Stimulated activated CD4-positive, alpha-beta T cell treated with anti-CD3 and anti-CD28 coated beads, Interleukin-12 subunit alpha, Interleukin-12 subunit beta, amount 100 ng/mL, for 48 hours (primary cell): ENCODE measurements at regions not wholly inside any gene's neighbourhood (a gene's known extent, or its start where the extent isn't known, plus 50 kb on each side); places are given as distances from the start of the nearest gene placed in this dataset.

ENCODE experiments used
- DNase-seq, 3 donors: peaks; one replicate each; pipeline ENCODE4 v3.0.0-alpha.2; 2020; ENCODE audit warnings: low read depth in 2 of 3, low spot score in 1 of 3

DNA sequence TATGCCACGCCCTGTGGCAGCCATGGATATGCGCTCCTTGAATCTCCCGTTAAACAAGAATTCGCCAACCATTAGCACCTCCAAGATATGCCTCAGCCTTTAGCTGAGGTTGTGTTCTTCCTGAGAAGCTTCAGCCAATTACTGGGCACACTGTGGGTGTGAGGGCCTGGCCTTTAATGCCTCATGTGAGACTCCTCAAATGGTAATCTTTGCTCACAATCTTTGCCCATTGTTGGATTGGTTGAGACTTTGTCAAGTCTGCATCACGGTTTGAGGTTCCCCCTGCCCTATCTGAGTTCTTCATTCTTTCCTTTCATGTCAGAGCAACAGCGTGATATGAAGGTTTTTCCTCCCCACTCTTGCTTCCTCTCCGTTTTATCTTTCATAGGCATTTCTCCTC, 108.1 kb upstream of the CCDC54 start:
- DNase-seq: no peak

DNA sequence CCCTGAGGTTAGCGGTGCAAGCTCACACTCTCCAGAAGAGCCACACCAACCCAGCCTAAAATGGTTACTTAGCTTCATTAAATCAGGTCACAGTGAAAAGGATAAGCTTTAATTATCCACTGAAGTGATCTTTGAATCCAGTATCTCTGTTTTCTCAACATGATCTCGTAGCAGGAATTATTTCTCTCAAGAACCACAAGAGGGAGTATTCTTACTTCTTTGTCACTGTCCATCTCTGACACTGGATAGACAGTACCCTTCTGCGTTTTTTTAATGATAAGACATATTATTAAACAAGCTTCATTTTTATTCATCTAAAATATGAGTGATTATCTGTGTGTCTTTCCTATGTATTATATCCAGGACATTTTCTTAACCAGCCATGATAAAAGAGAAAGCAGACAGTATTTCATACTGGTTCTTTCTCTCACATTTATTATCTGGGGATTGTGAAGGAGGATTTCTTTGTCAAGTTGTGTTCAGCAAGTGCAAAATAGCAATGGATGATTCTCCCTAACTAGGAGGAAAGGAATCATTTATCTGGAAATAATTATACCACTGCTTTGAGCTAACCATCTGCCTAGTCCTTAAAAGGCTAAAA, 105.4 kb upstream of the CCDC54 start:
- no peak for DNase-seq

DNA sequence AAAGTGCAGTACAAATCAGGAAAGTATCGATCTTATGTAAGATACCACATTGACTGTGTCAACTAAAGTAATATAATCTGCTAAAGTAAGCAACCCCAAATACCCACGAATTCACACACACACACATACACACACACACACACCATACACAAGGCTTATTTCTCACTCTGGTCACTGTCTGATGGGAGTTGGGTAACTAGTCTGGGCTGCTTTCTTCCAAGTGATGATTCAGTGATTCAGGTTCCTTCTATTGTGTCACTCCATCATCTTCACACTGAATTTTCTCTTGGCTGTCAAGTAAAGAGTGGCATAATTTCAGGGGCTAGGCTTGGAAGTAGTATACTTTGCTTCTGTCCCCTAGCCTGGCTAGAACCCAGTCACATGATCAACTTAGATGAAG, 104.8 kb upstream of the CCDC54 start:
- no peak for DNase-seq

DNA sequence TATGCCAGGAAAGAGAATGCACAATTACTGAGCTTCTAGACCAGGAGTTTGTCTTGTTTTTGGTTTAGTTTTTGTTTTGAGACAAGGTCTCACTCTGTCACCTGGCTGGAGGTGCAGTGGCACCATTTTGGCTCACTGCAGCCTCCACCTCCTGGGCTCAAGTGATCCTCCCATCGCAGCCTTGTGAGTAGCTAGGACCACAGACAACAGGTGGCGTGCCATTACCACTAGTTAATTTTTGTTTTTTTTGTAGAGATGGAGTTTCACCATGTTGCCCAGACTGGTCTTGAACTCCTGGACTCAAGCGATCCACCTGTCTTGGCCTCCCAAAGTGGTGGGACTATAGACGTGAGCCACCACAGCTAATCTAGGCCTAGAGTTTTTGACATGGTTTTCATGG, 104.4 kb upstream of the CCDC54 start:
- DNase-seq: no peak

DNA sequence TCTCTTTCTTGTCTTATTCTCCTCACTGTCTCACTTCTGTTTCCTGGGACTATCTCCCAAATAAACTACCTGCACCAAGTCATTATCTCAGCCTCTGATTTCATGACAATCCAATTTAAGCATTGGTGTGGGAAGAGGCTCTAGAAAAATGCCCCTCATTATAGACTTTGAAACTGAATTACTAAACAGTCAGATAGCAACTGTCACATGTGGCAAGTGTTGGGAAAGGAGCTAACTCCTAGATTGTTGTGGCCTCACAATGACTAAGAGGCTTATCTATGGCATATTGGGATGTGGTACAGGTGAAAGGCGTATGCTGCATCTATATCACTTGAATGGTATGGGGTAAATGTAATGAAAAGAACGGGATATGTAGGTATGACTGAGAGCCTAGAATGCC, 103.5 kb upstream of the CCDC54 start:
- no peak for DNase-seq

DNA sequence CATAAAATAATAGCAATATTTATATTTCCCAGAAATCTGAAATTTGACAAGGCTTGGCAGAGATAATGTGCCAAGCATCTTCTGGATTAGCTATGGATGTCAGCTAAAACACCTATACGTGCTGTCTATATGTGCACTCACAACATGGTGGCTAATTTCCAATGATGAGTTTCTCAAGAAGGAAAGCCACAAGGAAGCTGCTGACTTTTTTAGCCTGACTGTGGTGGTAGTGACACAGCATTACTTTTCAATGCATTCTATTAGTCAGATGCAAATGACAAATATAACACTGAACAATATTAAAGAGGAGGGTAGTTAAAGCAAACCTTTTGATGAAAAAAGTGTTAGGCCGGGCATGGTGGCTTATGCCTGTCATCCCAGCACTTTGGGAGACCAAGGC, 101.7 kb upstream of the CCDC54 start:
- no peak for DNase-seq

DNA sequence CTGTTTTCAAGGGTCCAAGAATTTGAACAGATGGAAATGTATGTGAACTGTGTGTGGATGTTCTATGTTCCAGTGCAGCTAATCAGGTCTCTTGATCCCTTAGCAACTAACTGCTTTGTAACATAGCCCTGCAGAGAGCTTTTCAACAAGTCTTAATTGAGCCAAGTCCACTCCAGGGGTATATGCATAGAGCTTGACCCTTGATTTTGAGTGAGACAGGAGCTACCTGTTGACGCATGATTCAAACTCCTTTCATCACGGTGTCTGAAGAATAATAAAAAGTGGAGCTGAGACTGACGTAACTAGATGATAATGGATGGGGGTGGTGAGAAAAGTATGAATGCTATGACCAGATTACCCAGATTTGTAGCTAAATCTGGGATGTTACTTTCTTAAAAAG, 93.3 kb upstream of the CCDC54 start:
- DNase-seq: no peak

DNA sequence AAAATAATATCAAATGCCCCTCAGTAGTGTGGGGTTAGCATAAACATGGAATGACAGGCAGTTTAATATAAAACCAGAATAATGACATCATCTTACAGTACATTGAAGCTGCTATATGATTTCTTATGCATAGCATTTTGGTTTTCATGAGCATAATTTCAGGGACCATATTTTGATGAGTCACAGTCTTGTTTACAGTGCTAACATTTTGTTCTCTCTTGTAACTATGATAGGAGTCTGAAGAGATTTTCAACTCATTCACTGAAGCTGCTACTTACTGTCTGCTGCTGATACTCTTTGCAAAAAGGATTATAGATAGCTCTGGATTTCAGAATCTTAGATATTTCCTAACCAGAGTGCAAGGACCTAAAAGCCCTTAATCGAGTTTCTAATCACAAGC, 92.6 kb upstream of the CCDC54 start:
- no peak for DNase-seq

DNA sequence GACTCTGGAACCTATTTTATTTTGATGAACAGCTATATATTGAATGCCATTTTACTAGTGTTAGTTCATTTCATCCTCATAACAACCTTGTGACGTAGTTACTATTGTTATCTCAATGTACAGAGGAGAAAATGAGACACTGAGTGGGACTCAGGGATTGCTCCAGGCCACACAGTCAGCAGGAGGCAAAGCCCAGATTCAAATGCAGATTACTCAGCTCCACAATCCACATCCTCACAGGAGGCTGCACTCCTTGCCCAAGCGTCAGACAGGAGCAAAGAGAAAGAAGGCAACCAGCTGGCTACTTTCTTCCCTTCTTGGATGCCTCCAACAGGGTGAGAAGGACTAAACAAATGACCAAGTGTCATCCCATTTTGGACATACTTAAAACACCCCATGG, 92.0 kb upstream of the CCDC54 start:
- DNase-seq: no peak

DNA sequence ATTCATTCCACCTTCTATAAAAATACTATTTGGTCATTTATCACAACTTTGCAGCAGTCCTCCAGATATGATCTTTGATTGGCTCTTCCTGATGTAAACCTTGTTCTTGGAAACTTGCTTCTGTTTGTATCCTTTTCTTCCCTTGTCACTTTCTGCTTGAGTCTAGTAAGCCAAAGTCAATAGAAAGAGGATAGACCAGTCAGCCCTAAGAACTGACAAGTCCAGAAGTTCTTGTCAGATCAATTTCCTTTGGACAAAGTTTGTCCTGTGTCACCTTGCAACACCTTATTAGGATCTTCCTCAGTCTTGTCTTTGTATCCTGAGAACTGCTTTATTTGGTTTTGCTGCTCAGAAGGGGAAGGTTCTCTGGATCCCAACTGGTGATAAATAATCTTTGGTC, 87.9 kb upstream of the CCDC54 start:
- no peak for DNase-seq

DNA sequence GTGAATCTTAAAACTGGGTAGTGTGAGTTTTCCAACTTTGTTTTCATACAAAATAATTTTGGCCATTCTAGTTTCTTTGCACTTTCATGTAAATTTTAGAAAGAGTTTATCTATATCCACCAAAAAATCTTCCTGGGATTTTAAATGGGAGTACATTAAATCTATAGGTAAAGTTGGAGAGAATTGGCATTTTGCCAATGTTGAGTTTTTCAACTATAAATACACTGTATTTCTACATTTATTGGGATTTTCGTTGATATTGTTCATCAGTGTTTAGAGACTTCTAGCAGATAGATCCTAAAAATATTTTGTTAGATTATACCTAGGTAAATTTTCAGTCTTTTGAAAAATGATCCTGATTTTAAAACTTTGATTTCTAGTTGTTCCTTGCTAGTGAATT, 83.1 kb upstream of the CCDC54 start:
- DNase-seq: no peak

DNA sequence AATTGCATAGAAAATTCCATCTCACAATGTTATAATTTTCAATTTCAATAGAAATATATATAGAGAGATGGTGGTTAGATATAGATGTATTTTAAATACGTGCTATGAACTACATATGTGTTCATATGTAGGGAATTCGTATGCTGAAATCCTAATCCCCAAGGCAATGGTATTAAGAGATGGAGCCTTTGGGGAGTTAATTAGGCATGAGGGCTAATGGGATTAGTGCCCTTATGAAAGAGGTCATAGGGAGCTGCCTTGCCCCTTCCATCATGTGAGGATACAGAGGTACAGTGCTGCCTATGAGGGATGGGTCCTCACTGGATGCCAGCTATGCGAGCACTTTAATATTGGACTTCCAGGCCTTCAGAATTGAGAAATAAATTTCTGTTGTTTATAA, 79.6 kb upstream of the CCDC54 start:
- DNase-seq: no peak

DNA sequence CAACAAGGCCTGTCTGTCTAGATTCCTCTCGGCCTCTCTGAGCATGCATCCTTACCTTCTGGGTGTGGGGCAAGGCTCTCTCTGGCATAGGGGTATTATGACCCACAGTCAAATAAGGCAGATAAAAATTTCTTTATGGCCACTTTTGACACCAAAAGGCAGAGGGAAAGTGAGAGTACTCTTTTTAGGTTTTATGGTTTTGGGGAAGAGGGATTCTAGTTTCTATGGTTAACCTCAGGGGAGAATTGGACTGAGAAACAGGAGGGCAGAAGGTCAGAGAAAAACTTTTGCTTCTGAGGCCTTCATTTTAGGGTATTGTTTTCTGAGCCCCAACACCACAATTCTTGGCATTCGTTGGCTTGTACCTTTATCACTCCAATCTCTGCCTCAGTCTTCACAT, 70.0 kb upstream of the CCDC54 start:
- DNase-seq: no peak

DNA sequence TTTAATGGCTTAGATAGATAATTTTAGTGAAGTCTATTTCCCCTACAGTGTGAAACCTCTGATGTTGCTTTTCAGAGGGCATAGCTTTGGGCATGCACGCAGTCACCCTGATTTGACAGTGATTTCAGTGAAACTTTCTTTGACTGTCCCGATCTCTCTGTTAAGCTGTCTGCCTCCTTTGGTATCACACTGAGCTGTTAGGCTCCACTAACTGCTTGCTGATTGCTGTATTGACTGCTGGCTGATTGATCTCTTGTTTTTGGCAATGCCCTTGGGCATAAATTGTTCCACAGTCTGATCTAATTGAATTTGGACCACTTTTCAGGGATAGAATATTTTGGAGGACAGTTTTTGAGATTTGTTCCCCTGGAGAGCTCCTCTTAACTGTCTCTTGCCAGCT, 68.5 kb upstream of the CCDC54 start:
- no peak for DNase-seq

DNA sequence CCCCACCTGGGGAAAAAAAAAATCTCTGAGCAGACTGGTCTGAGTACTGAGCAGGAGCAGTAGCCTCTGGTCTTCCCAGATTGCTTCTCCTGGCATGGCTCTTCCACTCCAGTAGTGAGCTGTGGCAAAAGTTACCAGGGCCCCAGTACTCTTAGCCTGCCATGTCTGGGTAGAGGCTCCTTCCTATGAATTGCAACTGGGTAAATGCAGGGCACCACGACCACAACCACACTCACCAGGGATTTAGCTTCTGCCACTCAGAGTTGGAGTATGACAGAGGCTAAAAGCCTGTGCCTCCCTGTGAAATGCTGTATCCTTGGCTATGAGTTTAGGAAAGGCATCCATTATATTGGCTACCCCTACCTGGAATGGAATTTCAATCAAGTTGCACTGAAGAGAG, 67.9 kb upstream of the CCDC54 start:
- no peak for DNase-seq

DNA sequence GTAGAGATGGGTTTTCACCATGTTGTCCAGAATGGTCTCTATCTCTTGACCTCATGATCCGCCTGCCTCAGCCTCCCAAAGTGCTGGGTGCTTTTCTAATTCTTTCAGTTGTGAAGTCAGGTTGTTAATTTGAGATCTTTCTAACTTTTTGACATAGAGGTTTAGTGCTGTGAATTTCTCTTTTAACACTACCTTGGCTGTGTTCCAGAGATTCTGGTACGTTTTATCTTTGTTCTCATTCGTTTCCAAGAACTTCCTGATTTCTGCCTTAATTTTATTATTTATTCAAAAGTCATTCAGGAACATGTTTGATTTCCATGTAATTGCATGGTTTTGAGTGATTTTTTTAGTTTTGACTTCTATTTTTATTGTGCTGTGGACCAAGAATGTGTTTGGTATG, 63.5 kb upstream of the CCDC54 start:
- DNase-seq: no peak

DNA sequence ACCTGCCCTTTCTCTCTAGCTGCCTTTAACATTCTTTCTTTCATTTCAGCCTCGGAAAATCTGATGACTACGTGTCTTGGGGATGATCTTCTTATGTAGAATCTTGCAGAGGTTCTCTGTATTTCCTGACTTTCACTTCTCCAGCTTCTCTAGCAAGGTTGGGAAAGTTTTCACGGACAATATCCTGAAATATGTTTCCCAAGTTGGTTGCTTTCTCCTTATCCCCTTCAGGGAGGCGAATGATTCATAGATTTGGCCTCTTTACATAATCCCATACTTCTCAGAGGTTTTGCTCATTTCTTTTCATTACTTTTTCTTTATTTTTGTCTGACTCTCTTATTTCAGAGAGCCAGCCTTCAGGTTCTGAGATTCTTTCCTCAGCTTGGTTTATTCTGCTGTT, 62.1 kb upstream of the CCDC54 start:
- no peak for DNase-seq

DNA sequence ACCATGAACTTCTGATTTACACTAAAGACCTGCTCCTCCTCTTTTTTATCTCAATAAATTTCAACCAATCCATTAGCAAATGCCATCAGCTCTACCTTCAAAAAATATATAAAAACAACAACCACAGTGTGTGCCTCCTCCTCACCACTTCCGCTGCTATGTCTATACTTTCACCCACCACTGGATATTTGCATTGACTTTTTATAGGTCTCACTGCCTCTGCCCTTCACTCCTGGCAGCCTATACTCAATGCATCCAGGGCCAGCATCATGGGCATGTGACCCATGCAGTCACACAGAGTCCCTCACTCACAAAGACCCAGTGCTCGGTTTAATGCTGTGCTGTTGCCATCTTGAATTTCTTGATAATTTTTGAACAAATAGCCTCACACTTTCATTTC, 53.5 kb upstream of the CCDC54 start:
- no peak for DNase-seq

DNA sequence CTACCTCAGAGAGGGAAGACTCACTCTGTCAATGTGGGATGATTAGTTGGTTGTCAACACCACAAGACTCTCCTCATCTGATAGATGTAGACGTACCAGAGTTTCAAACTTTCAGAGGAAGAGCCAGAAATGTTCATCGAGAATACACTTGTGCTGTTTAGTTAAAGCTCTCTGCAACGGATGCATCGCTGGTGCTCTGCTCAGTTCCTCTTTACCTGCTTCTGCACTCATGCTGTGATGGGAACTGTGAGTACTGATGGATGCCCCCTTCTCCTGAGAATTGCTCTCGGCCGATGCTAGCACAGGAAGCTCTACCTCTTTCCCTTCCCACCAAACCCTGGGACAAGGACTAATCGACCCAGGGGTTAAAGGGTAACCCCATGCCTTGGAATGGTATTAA, 51.8 kb upstream of the CCDC54 start:
- DNase-seq: no peak
